GM19372 (cell line): ENCODE measurements at regions not wholly inside any gene's neighbourhood (a gene's known extent, or its start where the extent isn't known, plus 50 kb on each side); places are given as distances from the start of the nearest gene placed in this dataset.

ENCODE experiments used
- ATAC-seq: cut with Tn5 transposase; IDR thresholded peaks from one replicate; pipeline ENCODE4 v1.9.1; 2021; ENCODE audit warnings: mild to moderate bottlenecking, low read depth, moderate library complexity; ENCODE audit not compliant: unreplicated experiment

DNA sequence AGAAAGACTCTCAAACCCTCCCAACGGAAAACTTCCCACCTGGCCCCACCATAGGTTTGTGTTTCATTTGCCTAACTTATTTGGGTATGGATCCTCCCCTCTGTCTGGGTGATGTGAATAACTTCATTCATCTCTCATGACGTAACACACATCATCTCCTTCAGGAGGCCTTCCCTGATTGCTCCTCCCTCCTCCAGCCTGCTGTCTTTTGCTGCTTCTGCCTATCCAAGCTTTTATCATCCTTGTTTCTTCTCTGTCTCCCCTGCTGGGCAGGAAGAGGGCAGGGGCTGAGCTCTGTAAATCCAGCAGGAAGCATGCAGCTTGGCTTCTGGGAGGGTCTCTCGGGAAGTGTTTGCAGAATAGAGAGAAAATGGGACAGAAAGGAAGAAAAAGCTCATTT lies 766.0 kb upstream of the TBX3 start:
- no peak for ATAC-seq

DNA sequence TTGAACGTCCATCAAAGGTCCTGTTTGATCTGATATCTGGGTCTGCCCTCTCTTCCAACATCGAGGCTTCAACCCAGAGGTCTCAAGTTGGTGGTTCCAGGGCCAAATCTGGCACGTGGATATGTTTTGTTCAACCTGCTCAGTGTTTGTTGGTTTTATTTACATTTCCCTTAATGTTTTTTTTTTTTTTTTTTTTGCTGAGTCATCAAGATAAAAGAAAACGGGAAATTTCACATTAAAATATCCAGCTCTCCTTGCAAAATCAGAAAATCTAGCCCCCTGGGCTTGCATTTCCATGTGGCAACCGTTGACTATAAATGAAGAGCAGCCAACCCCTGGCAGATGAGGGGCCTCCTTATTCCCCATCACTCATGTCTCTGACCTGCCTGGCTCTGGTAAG lies 765.6 kb upstream of the TBX3 start:
- ATAC-seq = no peak

DNA sequence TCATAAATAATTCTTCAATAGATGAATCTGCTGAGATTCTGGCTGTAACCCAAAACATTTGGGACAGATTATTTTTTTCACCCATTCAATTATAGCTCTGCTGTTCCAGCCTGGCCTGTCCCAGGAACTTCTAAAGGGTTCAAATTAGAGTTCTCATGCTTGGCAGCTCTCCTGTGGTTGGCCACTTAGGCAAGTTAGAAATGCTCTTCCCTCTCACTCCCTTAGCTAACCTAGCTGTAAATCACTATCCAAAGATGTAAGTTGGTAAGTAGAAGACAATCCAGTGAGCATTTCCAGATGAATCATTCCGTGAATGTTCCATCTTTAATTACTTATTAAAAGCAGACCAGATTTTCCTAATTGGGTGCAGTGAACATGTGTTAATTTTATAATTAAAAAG lies 760.4 kb upstream of the TBX3 start:
- ATAC-seq = no peak

DNA sequence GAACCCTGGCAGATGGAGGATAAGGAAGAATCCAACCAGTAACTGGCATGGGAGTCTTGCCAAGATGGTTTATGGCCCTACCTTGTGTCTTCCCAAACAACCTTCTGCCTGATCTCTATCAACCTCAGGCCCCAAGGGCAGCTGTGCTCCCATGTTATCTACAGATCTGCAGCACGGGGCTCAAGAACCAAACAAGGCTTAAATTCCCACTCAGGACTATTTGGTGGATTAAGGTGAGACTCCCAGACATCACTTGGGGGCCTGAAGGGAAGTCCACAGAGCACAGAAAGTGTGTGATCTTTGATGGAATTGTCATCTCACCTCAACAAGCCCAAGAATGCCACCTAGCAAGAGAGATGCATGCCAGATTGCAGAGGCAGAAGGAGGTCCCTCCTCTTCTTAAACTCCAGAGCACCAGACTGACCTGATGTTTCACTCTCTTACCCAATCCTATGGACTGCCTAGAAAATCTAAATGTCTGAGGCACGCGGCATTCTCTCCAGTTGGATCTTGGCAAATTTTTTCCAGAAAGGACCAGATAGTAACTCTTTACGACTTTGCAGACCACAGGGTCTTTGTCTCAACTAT lies 759.5 kb upstream of the TBX3 start:
- ATAC-seq = no peak

DNA sequence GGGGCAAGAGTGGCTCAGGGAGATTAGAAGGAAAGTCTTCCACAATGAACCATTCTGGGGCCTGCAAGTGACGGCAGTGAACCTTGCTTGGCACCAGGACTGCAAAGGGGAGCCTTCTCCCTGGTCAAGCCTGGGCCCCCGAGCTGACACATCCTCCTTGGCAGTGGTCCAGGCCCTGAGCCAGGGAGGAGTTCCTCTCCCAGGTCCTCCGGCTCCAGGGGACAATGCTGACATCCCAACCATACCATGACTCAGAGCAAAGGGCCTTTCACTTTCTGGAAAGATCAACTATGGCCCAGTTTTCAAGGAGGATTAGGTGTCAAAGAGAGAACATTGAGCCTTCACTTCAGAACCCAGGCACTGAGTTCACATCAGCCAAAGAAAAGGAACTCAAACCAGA lies 756.5 kb upstream of the TBX3 start:
- ATAC-seq = no peak

DNA sequence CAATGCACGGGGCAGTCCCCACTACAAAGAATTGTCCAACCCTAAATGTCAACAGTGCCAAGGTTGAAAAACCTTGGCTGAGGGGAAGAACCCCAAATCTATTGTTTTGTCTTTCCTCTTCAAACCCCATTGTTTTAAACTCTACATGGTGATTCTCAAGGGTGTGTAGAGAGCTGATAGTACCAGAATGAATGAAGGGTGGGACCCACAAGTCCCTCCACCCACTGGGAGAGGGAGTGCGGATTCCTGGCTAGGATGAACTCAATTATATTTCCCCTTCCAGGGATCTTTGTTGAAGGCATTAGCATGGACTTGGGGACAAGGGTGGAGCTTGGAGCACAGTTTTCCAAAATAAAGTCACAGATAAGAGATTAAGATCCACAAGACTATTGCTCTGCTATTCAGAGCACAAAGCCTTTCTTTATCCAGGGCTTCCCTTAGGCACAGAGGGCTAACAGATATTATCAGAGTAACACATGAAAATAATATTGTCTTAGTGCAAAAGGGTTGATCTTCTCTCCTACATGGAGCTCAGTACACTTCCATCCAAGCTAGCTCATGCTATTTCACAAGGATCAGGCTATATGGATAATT lies 755.1 kb upstream of the TBX3 start:
- no peak for ATAC-seq

DNA sequence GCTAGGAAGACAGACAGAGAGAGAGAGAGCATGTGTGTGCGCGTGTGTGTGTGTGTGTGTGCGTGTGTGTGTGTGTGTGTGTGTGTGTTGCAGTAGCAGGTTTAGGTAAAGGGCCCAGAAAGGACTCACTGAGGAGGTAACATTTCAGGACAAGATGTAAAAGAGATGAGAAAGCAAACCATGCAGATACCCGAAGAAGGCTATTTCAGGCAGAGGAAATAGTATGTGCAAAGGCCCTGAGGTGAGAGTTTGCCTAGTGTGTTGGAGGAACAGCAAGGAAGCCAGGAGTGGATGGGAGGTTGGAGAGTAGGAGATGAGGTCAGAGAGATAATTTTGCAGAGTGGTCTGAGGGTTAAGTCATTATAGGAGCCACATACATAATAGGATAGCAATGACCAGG lies 754.3 kb upstream of the TBX3 start:
- no peak for ATAC-seq

DNA sequence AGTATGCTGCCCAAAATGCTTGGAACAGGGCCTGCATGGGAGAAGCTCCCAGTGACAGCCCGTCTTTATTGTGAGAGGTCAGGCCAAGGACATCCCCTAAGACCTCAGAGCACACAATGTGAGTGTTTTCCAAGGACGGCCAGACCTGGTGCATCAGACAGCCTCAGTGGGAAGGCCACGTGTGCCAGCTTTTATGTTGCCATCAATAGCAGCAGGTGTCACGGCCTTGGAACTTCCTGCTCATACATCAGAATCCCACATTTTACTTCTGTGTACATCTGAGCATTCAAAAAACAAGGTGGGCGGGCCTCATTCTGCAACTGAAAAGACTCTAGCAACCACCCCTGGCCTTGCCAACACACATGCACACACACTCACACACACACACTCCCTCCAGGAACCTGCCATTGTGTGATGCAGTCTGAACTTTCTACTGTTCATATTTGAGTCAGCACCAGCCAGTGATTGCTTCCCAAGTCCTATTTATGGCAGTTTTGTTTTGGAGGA lies 753.1 kb upstream of the TBX3 start:
- no peak for ATAC-seq

DNA sequence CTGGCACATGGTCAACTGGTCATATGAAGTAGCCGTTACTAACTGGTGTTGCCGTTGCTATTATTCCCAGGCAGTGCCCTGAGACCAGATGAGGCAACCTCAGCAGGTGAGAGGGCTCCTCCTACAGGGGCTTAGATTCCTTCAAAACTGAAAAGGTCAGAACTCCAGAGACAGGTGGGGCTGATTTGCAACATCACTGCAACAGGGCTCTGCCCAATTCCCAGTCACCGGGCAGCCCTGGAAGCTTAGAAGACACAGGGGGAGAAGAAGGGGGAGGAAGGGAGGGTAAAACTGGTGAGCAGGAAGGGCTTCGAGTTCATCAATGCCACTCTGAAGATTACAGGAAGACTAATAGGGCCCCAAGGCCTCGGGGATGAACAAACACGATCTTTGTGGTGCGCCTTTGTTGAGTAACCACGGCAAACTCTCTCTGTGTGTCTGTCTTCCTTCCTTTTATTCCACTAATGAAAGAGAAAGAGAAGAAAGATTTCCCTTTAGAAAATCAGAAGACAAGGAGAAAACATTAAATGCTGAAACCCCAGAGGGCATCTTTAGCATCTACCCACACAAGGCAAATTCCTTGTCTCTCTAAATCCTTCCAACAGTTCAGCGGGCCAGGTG lies 749.1 kb upstream of the TBX3 start:
- no peak for ATAC-seq

DNA sequence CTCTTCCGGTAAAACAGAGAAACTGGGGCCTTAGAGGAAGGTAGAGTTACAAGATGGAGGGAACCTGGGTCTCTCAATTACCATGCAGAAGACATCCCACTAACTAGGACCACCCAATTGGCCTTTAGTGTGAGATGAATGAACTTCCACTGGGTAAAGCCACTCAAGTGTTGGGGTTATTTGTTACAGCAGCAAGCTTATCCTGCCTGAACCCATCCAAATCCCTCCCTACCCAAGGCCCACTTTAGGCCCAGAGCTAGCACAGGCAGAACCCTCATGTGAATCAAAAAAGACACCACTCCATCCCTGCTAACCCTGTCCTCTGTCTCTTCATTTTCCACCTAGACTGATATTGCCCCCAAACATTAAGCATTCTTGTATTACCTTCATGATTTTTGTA lies 746.7 kb upstream of the TBX3 start:
- no peak for ATAC-seq

DNA sequence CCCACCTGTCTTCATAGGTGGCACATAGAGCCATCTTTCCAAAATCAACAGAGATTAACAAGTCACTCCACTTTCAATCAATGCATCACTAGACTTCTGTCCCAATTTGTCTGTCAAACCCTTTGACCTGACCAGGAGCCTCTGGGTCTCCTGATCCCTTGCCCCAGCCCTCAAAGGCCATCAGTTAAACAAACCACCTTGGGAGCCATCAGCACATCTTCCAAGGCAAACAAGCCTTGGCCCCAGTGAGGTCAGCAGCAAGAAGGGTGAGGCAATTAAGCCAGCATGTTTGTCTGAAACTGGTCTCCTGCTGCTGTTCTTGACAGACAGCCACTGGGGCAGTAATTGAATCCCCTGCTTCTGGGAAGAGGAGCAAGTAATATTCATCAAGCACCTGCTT lies 742.8 kb upstream of the TBX3 start:
- no peak for ATAC-seq

DNA sequence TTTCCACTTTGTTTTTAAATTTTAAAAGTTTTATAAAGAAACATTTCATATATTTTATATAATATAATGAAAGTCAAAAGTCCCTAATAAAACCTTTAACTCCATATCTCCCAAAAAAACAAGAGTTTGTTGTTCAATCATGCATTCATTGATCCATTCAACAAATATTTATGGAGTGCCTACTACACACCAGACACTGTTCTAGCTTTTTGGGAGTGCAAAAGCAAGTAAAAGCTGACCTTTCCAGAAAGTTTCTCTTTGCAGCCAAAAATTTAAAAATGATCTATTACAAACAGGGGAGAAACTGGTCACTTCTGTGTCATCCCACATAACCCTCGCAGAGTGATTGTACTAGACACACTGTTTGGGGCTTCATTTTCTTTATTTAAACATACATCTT lies 740.0 kb upstream of the TBX3 start:
- no peak for ATAC-seq

DNA sequence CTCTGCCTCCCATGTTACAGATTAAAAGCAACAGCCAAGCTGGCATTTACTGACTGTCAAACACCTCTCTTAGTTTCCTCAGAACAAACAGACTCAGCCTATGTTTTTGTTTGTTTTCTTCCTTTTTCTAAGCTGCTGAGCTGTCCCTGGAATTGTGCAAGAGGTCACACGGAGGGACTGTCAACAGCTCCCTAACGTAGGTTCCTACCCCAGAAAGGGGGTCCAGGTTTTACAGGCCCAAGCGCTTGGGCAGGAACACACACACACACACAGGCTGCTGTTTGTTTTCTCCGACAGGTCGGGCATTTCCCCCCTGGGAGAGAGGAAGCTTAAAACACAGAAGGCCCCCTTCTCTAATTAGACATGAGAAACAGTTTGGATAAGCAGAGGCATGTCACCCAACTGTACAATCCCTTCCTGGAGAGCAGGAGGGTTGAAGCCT lies 739.6 kb upstream of the TBX3 start:
- no peak for ATAC-seq

DNA sequence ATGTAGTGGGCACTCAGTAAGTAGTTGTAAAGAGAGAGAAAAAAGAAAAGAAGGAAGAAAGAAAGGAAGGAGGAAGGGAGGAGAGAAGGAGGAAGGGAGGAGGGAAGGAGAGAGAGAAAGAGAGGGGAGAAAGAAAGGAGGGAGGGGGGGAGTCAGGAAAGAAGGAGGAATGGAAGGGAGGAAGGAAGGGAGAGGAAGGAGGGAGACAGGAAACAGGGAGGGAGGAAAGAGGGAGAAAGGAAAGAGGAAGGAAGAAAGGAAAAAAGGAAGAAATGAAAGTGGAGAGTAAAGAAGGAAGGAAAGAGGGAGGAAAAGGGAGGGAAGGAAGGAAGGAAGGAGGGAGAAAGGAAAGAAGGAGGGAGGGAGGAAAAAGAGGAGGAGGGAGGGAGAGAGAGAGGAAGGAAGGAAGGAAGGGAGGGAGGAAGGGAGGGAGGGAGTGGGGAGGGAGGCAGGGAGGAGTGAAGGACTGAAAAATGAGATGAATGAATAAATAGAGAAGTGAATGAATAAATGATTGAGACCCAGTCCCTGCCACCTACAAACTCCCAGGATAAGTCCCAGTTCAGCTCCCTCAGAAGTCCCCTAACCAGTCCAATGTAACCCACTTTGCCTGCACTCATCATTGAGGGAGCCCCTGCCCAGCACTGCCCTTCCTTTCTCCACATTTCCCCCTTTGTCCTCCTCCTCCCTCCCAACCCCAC lies 739.0 kb upstream of the TBX3 start:
- ATAC-seq = no peak

DNA sequence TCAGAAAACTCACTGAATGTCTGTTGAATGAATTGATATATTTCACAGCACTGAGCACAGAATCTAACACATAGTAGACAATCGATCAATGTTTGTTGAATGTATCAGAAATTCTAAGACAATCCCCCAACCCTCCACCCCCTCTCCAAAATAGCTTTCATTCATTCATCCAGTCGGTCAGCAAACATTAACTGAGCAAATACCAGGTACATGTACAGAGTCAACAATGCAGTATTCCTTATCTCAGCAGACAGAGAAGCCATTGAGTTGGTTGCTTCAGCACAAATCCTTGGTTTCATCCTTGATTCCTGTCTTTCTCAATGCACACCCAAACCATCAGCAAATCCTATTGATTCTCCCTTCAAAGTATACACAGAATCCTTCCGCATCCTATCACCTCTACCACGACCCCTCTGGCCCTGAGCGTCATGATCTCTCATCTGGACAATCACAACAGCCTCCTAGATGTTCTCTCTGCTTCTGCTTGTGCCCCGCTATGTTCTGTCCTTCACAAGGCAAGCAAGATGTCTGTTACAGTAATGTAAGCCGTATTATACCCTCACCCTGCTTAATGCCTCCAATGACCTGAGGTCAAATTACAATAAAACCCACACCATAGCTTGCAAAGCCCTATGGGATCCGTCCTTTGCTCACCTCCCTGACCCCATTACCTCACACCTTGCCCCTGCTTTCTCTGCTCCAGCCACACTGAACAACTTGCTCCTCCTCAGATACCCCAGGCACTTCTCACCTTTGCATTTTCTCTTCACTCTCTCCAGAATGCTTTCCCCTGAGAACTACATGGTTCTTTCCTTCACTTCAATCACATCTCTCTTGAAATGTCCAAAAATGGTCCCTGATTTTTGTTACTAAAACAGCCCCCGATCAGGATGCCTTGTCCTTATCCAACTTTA lies 738.1 kb upstream of the TBX3 start:
- no peak for ATAC-seq

DNA sequence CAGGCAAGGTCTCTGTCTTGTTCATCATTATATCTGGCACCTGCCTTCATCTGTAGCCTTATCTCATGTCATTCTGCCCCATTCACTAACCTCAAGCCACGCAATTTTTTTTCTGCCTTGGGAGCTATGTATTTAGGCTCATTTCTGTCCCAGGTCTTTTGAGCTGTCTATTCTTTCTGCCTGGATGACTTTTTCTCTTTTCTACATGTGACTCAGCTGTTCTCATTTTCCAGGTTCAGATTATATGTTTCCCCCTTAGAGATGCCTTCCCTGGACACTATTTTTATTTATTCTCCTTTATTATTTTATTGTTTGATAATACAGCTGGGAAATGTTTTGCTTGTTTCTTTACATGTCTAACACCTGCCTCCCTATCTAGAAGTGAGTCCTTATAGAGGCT lies 737.4 kb upstream of the TBX3 start:
- ATAC-seq = no peak

DNA sequence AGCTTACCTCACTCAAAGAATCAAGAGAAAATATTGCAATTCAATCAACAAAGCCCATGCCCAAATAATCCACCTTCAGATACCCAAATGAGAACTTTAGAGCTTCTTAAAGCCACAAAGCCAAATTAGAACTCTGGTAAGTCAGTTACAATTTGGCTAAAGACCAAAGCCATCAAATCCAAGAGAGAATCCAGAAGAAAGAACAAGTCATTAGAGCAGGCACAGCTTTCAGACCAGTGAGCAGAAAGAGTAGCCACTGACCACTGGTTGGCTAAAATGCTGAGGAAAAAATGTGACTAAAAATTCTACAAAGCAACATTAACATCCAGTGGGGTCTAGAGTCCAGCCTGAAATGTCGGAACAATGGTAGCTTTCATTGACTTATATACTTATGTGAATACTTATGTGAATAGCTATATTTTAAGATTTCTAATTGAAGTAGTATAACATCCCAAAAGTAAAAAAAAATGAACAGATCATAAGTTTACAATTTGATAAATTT lies 735.2 kb upstream of the TBX3 start:
- ATAC-seq = no peak

DNA sequence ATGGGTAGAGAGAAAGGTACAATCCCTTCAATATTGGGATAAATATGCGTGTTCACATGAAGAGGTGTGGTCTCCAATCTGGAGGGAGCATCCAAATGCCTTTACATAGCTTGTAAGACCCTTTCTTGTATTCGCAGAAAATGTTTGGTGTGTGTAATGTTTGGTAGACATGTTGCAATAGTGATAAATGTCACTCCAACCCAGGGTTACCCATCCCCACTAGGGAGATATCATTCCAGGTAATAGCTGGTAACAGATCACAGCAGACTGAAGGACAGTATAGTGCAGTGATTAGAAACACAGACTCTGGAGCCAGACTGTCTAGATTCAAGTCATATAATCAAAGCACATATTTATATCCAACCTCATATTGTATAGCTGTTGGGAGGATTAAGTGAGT lies 733.6 kb upstream of the TBX3 start:
- no peak for ATAC-seq

DNA sequence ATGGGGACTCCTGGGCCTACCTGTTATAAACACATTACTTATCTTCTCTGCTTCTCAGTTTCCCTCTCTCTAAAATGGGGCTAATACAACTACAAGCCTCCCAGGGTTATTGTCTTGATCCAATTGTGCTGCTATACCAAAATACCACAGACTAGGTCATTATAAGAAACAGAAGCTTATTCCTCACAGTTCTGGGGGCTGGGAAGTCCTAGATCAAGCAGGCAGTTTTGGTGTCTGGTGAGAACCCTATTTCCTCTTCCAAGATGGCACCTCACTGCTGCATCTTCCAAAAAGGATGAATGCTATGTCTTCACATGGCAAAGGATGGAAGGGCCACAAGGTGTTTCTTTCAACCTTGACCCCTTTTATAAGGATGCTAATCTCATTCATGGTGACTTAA lies 732.9 kb upstream of the TBX3 start:
- ATAC-seq = no peak

DNA sequence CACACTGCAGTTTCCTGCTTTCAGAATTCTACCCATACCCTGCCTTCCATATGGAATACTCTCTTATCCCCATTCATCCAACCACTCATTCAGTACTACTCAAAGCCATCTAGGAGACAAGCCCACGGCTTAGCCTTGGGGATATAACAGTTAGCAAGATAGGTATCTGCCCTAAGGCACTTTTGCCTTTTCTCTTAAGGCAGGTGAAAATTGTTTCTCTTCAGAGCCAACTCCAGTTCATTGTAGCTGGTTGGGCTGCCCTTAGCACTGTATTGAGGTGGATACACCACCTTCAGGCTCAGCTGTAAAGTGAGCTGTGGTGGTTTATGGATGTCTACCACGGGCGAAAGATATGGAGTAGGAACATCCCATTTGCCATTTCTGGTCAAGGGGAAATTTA lies 729.7 kb upstream of the TBX3 start:
- no peak for ATAC-seq
